ENCODE measurements at regions not wholly inside any gene's neighbourhood (a gene's known extent, or its start where the extent isn't known, plus 50 kb on each side); places are given as distances from the start of the nearest gene placed in this dataset.
"Not testable (repeated sequence)": the region's sequence is repeated elsewhere in the genome, so short reads cannot be mapped to it uniquely, and the experiment has no call there.

- DNase-seq = no peak
These were observed 490.9 kb downstream of the NFIB start for GRCh38 chr9:13823026-13823425.

DNA sequence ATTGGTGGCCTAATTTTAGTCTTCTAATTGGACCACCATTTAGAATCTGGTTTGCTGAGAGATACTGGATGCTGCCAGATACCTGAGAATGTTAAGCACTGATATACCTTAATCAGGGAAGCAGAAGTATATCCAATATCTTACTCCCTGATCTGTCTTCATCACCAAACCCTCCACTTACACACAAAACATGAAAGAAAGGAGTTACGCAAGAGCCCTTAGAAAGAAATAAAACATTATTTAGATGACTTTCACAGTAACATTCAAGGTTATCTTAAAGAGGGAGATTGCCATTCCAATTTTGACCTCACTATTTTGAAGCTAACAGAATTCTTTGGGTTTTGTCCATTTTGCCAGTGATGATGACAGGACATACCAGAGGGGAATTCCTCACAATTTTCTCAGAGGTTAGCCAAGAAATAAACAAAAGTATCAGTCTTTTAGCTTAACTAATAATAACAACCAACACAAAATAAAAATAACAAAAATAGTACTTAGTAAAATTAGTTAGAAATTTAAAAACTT lies 496.1 kb downstream of the NFIB start:
- no peak for DNase-seq

DNA sequence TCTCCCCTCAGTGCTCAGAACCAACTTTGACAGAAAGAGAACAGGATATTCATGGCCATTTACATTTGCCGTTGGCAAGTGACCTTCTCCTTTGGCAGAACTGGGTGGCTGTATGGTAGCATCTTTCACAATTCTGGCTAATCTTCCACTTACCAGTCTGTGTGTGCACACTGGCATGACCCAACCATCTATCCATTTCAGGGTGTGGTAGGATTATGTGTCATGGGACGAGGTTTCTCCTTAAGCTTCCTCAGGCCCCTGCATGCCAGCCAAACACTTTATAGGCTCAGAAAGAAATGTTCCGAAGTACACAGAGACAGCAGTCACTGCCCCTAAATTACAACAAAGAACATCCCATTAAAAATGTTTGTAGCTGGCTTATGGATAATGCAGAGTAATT lies 497.1 kb downstream of the NFIB start:
- DNase-seq = no peak

- no peak for DNase-seq
These were observed 499.1 kb downstream of the NFIB start for GRCh38 chr9:13814647-13815400.

- no peak for DNase-seq
These were observed 502.1 kb downstream of the NFIB start for GRCh38 chr9:13811876-13812275.

DNA sequence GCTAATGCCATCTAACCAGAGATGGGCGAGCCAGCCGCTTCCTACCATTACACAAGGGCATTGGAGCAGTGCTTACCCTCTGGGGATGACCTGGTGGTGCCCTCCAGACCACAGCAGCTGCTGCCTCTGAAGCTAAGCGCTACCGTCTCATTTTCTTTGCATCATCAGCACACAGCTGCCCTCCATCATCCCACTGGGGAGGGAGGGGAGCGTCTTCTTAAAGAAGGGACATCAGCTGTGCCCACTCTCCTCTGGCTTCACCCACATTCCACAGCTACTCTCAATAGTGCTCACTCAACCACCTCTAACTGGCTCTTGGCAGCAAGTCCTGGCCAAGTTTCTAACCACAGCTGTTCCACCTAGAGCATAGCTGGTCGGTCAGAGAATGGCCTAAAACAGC lies 503.4 kb downstream of the NFIB start:
- no peak for DNase-seq

DNA sequence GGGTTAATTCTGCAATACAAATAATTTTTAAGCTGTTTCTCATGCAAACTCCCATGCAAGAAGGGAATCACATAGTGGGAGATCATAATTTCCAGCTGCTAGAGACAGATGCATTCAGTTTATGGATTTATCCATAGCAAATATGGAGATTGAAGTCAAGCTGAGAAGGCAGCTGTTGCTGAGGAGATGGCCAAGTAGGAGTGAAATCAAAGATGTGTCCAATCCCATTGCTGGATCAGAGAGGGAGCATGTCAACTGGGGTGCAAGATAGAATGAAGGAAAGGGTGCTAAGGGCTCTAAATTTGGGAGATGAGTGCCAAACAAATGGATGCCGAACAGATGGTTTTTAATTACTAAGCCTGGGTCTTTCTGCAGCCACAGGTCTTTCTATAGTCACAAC lies 504.5 kb downstream of the NFIB start:
- no peak for DNase-seq

DNA sequence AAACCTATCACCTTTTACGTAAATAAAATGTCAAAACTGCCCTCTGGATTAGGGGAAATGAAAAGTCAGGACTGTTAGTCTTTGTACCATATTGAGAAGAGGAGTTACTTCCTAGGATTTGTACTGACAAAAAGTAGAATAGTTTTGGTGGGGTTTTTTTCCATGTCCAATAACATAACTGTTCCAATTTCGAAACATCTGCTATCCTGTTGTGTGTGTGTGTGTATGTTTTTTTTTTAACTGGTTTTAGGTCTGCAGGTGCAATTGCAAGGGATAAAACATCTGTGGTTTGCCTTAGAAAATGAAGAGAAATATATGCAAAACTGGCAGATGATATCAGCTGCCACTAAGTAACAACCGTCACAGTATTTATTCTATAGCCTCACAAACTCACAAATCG lies 506.8 kb downstream of the NFIB start:
- DNase-seq = no peak

DNA sequence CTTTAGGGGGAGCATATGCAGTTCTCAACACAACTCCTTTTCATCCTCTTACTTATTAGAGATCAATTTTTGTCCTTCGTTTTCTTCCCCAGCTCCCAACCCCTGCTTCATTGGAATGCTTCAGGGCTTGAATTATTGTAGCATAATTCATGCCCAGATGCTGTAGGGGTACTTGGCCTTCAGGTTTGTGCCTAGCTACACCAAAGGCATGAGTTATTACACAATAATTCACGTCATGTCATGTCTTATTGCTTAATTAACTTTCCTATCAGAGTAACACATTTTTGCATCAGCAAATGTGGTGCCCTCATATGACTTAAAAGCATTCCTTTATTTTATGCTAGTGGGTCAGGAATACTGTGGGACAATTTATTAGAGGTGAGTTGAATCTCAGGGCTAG lies 507.2 kb downstream of the NFIB start:
- no peak for DNase-seq

- DNase-seq = no peak
These were observed 508.4 kb downstream of the NFIB start for GRCh38 chr9:13805546-13805945.

GRCh38 chr9:13804532-13804931 lies 509.4 kb downstream of the NFIB start:
- DNase-seq = no peak

DNA sequence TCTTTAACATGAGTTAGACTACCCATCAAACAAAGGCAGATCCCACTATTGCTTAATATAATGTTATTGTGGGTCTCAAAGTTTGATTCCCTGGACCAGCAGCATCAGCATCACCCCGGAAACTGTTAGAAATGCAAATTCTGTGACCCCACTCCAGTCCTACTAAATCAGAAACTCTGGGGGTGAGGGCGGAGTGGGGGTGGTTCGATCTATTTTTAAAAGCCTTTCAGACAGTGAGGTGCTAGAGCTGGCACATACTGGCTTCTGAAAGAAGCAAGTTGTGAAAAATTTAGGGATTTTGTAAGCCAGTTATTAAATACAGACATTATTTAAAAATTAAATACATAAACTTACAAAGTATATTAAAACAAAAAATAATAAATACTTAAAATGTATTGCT lies 513.2 kb downstream of the NFIB start:
- DNase-seq = no peak

- not testable (repeated sequence) for DNase-seq
These were observed 516.2 kb downstream of the NFIB start for GRCh38 chr9:13797701-13798100.

DNA sequence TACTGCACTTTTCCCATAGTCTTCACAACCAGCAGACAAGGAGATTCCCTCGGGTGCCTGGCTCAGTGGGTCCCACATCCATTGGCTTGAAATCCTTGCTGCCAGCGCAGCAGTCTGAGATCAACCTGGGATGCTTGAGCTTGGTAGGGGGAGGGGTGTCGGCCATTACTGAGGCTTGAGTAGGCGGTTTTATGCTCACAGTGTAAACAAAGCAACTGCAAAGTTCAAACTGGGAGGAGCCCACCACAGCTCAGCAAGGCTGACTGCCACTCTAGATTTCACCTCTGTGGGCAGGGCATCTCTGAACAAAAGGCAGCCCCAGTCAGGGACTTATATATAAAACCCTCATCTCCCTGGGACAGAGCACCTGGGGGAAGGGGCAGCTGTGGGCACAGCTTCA lies 512.3 kb upstream of the MPDZ start:
- no peak for DNase-seq

DNA sequence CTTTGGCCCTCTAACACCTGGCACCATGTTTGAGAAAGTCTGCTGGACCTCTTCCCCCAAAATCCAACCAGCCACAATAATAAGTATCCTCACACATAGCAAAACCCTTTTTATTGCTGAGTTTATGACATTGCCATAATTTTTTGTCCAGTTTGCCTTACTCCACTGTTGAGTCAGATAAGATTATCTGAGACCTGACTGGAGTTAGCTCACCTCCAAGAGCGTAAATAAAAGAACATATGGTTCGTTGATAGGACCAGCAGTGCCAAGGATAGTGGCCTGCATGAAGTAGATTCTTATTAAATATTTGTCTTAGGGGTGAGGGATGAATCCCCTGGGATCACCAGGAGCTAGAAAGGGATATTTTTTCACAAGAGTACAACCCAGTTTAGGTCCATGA lies 510.6 kb upstream of the MPDZ start:
- no peak for DNase-seq

- peak in 2 of 58 donors; percentile 0 to 6 for DNase-seq
These were observed 507.8 kb upstream of the MPDZ start for GRCh38 chr9:13787234-13787833.

DNA sequence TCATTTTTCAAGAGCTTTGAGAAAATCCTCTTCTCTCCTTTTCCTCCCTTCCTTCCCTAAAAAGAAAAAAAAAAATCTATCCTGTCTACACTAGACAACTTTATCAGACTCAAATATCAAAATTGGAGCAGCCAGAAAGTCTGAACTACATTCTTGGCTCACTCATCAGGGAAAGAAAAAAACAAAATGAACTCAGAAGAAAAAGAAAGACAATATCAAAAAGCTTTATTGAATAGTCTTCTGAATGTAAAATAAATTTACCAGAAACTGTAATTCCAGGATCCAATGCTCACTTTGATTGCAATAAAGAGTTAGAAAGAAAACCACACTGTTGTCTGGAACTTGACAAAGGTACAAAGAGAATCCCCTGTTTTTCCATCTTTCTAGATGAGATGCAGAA lies 507.2 kb upstream of the MPDZ start:
- DNase-seq = no peak

DNA sequence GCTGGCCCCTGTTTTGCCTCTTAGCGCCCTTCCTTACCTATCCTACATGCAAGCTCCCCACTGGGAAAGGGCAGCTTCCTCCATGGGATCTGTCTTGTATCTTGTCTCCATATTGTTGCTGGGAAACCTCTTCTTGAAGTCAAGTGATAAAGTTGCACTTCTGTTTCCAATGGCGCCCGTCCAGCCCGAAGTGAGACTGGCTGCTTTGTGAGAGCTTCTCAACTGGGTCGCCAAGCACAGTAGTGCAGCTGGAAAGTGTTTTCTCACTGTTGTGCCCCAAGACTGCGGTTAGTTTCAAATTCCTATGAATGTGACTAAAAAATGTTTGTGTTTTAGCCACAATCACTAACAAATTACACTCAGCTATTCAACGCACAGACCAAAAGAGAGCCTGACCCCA lies 506.6 kb upstream of the MPDZ start:
- peak in 5 of 58 donors; percentile 2 to 6 (median 4) for DNase-seq

GRCh38 chr9:13779106-13779505 lies 499.6 kb upstream of the MPDZ start:
- DNase-seq = no peak

DNA sequence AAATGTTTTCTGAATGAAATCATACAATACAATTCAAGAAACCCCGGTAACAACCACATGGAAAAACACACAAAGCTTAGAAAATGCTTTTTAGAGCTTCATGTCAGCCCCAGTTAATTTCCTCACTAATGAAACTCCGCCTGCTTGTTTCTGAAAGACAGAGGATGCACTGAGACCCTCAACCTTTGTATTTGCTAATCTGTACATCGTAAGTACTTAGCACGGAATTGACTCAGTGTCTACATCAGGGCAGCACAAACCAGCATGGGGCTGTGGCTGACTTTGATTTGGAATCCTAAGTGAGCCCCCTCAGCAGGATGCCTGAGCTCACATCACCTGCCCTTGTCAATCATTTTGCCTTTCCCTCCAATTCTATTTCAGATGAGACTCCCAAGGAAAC lies 499.1 kb upstream of the MPDZ start:
- no peak for DNase-seq

GRCh38 chr9:13770956-13771355 lies 491.5 kb upstream of the MPDZ start:
- DNase-seq = no peak

- no peak for DNase-seq
These were observed 490.1 kb upstream of the MPDZ start for GRCh38 chr9:13769641-13770040.

GRCh38 chr9:13769006-13769405 lies 489.5 kb upstream of the MPDZ start:
- DNase-seq = peak in 14 of 58 donors; percentile 2 to 42 (median 9)

Measured in anterior cingulate cortex (tissue), 58 donors.